BE2C (cell line): ENCODE measurements at regions not wholly inside any gene's neighbourhood (a gene's known extent, or its start where the extent isn't known, plus 50 kb on each side); places are given as distances from the start of the nearest gene placed in this dataset.

ENCODE experiments used
- DNase-seq: peaks from one replicate; pipeline ENCODE4 v3.0.0-alpha.2; 2020
- H3K27me3 ChIP-seq: fragments of 250-450 bp; sonication (Bioruptor Pico); 2 replicates; pipeline ENCODE4 v1.5.1; 2020; ENCODE audit warnings: mild to moderate bottlenecking
- H3K36me3 ChIP-seq: fragments of 250-450 bp; sonication (Bioruptor Pico); 2 replicates; pipeline ENCODE4 v1.5.1; 2020; ENCODE audit warnings: mild to moderate bottlenecking
- H3K4me1 ChIP-seq: fragments of 250-450 bp; sonication (Bioruptor Pico); 2 replicates; pipeline ENCODE4 v1.5.1; 2020
- H3K4me3 ChIP-seq: 2 replicates; pipeline ENCODE4 v1.5.1; 2011; ENCODE audit warnings: low read depth, low read length
- H3K9me3 ChIP-seq: fragments of 250-450 bp; sonication (Bioruptor Pico); 2 replicates; pipeline ENCODE4 v1.5.1; 2020
- CTCF ChIP-seq: IDR thresholded peaks from 2 replicates; pipeline ENCODE4 v1.5.1; 2012; ENCODE audit warnings: mild to moderate bottlenecking, low read depth, low read length

- no peak for TF ChIP-seq CTCF
- Histone ChIP-seq H3K9me3 (no peaks in the 10 kb centered on the region), H3K36me3 (no peaks in the 10 kb centered on the region)
Measured at GRCh38 chrX:94742772-94743171, 1068.8 kb downstream of the FAM133A start.

GRCh38 chrX:94743478-94743877, 1069.5 kb downstream of the FAM133A start:
- TF ChIP-seq CTCF = no peak
- H3K9me3 ChIP-seq = no peaks in the 10 kb centered on the region
- no peaks in the 10 kb centered on the region for H3K27me3 ChIP-seq
- no peaks in the 10 kb centered on the region for H3K36me3 ChIP-seq
- no peak for DNase-seq
- no peak overlapping the region for H3K4me3 ChIP-seq
- H3K4me1 ChIP-seq = no peaks in the 10 kb centered on the region

More at GRCh38 chrX:94742772-94743171, 1068.8 kb downstream of the FAM133A start:
- no peak for DNase-seq
- no peaks in the 10 kb centered on the region for H3K4me1 ChIP-seq
- no peak overlapping the region for H3K4me3 ChIP-seq
- no peaks in the 10 kb centered on the region for H3K27me3 ChIP-seq

GRCh38 chrX:94744786-94745185, 1070.8 kb downstream of the FAM133A start:
- no peaks in the 10 kb centered on the region for H3K9me3 ChIP-seq
- H3K4me3 ChIP-seq = no peak overlapping the region
- no peaks in the 10 kb centered on the region for H3K27me3 ChIP-seq
- no peaks in the 10 kb centered on the region for H3K36me3 ChIP-seq
- no peak for TF ChIP-seq CTCF
- no peak for DNase-seq
- H3K4me1 ChIP-seq = no peaks in the 10 kb centered on the region

GRCh38 chrX:94751611-94752010, 1077.6 kb downstream of the FAM133A start:
- H3K36me3 ChIP-seq = no peaks in the 10 kb centered on the region
- H3K4me3 ChIP-seq = no peak overlapping the region
- DNase-seq = no peak
- no peaks in the 10 kb centered on the region for H3K27me3 ChIP-seq
- no peaks in the 10 kb centered on the region for H3K9me3 ChIP-seq
- peak; percentile 39 for TF ChIP-seq CTCF
- H3K4me1 ChIP-seq = no peaks in the 10 kb centered on the region

GRCh38 chrX:94752434-94753169, 1078.6 kb downstream of the FAM133A start:
- no peaks in the 10 kb centered on the region for H3K4me1 ChIP-seq
- H3K36me3 ChIP-seq = no peaks in the 10 kb centered on the region
- DNase-seq = no peak
- H3K27me3 ChIP-seq = no peaks in the 10 kb centered on the region
- no peaks in the 10 kb centered on the region for H3K9me3 ChIP-seq
- no peak overlapping the region for H3K4me3 ChIP-seq
- no peak for TF ChIP-seq CTCF

GRCh38 chrX:94758130-94758529, 1084.1 kb downstream of the FAM133A start:
- DNase-seq = no peak
- Histone ChIP-seq H3K27me3 (no peaks in the 10 kb centered on the region), H3K36me3 (no peaks in the 10 kb centered on the region), H3K4me3 (no peak overlapping the region), H3K4me1 (no peaks in the 10 kb centered on the region), H3K9me3 (no peaks in the 10 kb centered on the region)
- no peak for TF ChIP-seq CTCF
